A673 (cell line): ENCODE measurements at regions not wholly inside any gene's neighbourhood (a gene's known extent, or its start where the extent isn't known, plus 50 kb on each side); places are given as distances from the start of the nearest gene placed in this dataset.

Experiments used
- BruUV-seq: library from RNA; stranded (reverse); fragments of 400-500 nt; replicated peaks from 2 replicates; lab custom pipeline; 2021; lab: Mats Ljungman, UMichigan
- CTCF ChIA-PET: fragments of 300-600 bp; sonication (Branson Sonifier 250); formaldehyde crosslinking; loops from one replicate; lab custom pipeline; 2022; ENCODE audit warnings: antibody characterized with exemption; lab: Charles Lee
- POLR2A ChIA-PET: fragments of 300-600 bp; sonication (Branson Sonifier 250); formaldehyde crosslinking; loops from one replicate; lab custom pipeline; 2022; ENCODE audit warnings: antibody characterized with exemption; ENCODE audit not compliant: low non-redundant PET; lab: Charles Lee
- DNase-seq: peaks from one replicate; pipeline ENCODE4 v3.0.0-alpha.2; 2015; ENCODE audit warnings: low spot score
- H3K27ac ChIP-seq: fragments of 200-600 bp; sonication (generic); 2 replicates; pipeline ENCODE4 v1.5.1; 2016; ENCODE audit warnings: mixed run types, low read depth, mild to moderate bottlenecking, mixed read lengths, antibody characterized with exemption, low read length; ENCODE audit not compliant: poor library complexity, severe bottlenecking
- H3K27me3 ChIP-seq: fragments of 200-600 bp; sonication (generic); replicated peaks from 2 replicates; pipeline ENCODE4 v1.6.1; 2017; ENCODE audit warnings: mixed run types, low read depth, mild to moderate bottlenecking, mixed read lengths, antibody characterized with exemption, low read length; ENCODE audit not compliant: insufficient read depth, poor library complexity
- H3K36me3 ChIP-seq: fragments of 200-600 bp; sonication (generic); 2 replicates; pipeline ENCODE4 v1.6.1; 2016; ENCODE audit warnings: mixed run types, mild to moderate bottlenecking, mixed read lengths, antibody characterized with exemption, low read length; ENCODE audit not compliant: insufficient read depth, poor library complexity, severe bottlenecking
- H3K4me1 ChIP-seq: fragments of 200-600 bp; sonication (generic); 2 replicates; pipeline ENCODE4 v1.6.1; 2017; ENCODE audit warnings: mixed run types, mild to moderate bottlenecking, mixed read lengths, antibody characterized with exemption, low read length; ENCODE audit not compliant: insufficient read depth, poor library complexity, severe bottlenecking
- H3K4me3 ChIP-seq: fragments of 200-600 bp; sonication (generic); 2 replicates; pipeline ENCODE4 v1.5.1; 2016; ENCODE audit warnings: low read depth, mixed run types, mild to moderate bottlenecking, mixed read lengths, low read length; ENCODE audit not compliant: poor library complexity, severe bottlenecking
- H3K9me3 ChIP-seq: fragments of 200-600 bp; sonication (generic); 2 replicates; pipeline ENCODE4 v1.6.1; 2016; ENCODE audit warnings: mixed run types, low read depth, mild to moderate bottlenecking, mixed read lengths, antibody characterized with exemption, low read length; ENCODE audit not compliant: poor library complexity, severe bottlenecking
- EZH2 ChIP-seq: fragments of 200-600 bp; sonication (generic); IDR thresholded peaks from 2 replicates; pipeline ENCODE4 v1.6.1; 2017; ENCODE audit warnings: borderline replicate concordance, low read depth, mild to moderate bottlenecking, mixed read lengths, antibody characterized with exemption, low read length; ENCODE audit not compliant: poor library complexity, severe bottlenecking
- intact Hi-C: fragments of 100-400 bp; cut with micrococcal nuclease; formaldehyde crosslinking; loops from one replicate; pipeline ENCODE4 v1.10.0; 2022; ENCODE audit not compliant: unreplicated experiment
- TF ChIP-seq, protein P1 (sequence below): fragments of 300-800, 200-600 bp; sonication (generic); conservative IDR thresholded peaks from 2 replicates; pipeline ENCODE4 v1.5.1; 2017; ENCODE audit warnings: low read depth, mild to moderate bottlenecking, antibody characterized with exemption, low read length, moderate library complexity, mixed read lengths

- ChIA-PET POLR2A (no interaction called here), CTCF (no interaction called here)
- Histone ChIP-seq H3K36me3 (no peaks in the 10 kb centered on the region), H3K27me3 (no peaks in the 10 kb centered on the region), H3K4me1 (no peaks in the 10 kb centered on the region), H3K27ac (no peak overlapping the region), H3K4me3 (no peak overlapping the region), H3K9me3 (no peaks in the 10 kb centered on the region)
- no peak for TF ChIP-seq EZH2
- TF ChIP-seq, protein P1, sequence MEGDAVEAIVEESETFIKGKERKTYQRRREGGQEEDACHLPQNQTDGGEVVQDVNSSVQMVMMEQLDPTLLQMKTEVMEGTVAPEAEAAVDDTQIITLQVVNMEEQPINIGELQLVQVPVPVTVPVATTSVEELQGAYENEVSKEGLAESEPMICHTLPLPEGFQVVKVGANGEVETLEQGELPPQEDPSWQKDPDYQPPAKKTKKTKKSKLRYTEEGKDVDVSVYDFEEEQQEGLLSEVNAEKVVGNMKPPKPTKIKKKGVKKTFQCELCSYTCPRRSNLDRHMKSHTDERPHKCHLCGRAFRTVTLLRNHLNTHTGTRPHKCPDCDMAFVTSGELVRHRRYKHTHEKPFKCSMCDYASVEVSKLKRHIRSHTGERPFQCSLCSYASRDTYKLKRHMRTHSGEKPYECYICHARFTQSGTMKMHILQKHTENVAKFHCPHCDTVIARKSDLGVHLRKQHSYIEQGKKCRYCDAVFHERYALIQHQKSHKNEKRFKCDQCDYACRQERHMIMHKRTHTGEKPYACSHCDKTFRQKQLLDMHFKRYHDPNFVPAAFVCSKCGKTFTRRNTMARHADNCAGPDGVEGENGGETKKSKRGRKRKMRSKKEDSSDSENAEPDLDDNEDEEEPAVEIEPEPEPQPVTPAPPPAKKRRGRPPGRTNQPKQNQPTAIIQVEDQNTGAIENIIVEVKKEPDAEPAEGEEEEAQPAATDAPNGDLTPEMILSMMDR, result no peak
- intact Hi-C loops, result no loop called here
- DNase-seq, result no peak
- BruUV-seq, result no TSS peak
These were observed 211.7 kb downstream of the DKK1 start for GRCh38 chr10:52525761-52526160.

- intact Hi-C loops, result no loop called here
- DNase-seq, result no peak
- CTCF ChIA-PET, result no interaction called here
- Histone ChIP-seq H3K36me3 (no peaks in the 10 kb centered on the region), H3K27ac (no peak overlapping the region), H3K4me3 (no peak overlapping the region), H3K27me3 (no peaks in the 10 kb centered on the region), H3K9me3 (no peaks in the 10 kb centered on the region), H3K4me1 (no peaks in the 10 kb centered on the region)
- no peak for TF ChIP-seq EZH2
- TF ChIP-seq, protein P1, result no peak
- no TSS peak for BruUV-seq
- POLR2A ChIA-PET, result no interaction called here
These were observed 212.3 kb downstream of the DKK1 start for GRCh38 chr10:52526251-52526823.

DNA sequence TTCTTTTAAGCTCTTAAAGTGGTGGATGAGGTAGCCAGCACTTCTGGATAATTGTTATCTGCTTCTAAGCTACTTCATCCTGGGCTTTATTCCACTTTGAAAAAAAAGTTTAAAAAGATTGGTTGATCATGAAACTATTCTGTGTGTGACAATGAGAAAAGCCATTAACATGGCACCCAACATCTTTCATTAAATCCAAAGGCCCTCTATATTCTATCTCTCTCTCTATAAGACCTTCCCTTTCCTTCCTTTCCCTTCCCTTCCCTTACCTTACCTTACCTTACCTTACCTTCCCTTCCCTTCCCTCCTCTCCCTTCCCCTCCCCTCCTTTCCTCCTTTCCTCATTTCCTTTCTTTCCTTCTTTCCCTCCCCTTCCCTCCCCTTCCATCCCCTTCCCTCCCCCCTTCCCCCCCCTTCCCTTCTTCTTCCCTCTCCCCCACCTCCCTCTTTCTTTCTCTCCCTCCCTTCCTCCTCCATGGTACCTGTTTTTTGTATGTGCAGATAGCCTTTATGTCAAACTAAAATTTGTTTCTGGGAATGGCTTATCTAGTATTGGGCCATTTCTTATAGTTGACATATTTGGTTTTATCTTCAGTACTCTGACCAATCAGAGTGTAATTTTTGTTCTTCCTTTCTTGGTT is 218.7 kb downstream of the DKK1 start:
- Histone ChIP-seq H3K4me1 (no peaks in the 10 kb centered on the region), H3K9me3 (no peaks in the 10 kb centered on the region), H3K27ac (no peak overlapping the region), H3K4me3 (no peak overlapping the region), H3K27me3 (no peaks in the 10 kb centered on the region), H3K36me3 (no peaks in the 10 kb centered on the region)
- ChIA-PET POLR2A (no interaction called here), CTCF (no interaction called here)
- no peak for DNase-seq
- TF ChIP-seq, protein P1, result no peak
- TF ChIP-seq EZH2, result no peak
- intact Hi-C loops, result no loop called here
- BruUV-seq, result no TSS peak
